ENCODE measurements at regions not wholly inside any gene's neighbourhood (a gene's known extent, or its start where the extent isn't known, plus 50 kb on each side); places are given as distances from the start of the nearest gene placed in this dataset.
"Not testable (repeated sequence)": the region's sequence is repeated elsewhere in the genome, so short reads cannot be mapped to it uniquely, and the experiment has no call there.

- TF ChIP-seq POLR2A (IDR thresholded peaks at IDR 0.05) (no peak), CTCF (IDR thresholded peaks at IDR 0.05) (no peak)
- Histone ChIP-seq H3K36me3 (replicated peaks in 1 of 2; ENCODE audit: insufficient read depth in 1 of 2, low read depth in 2 of 2) (no peaks in the 10 kb centered on the region), H3K4me1 (no peaks in the 10 kb centered on the region), H3K27me3 (no peaks in the 10 kb centered on the region), H3K27ac (no peak overlapping the region), H3K4me3 (no peak overlapping the region), H3K9me3 (no peaks in the 10 kb centered on the region)
- intact Hi-C loops (cut with DNase I): no loop called here
- no peak for ATAC-seq
- no peak for DNase-seq
- 61 to 78% methylated on average over 1 of the region's 1 CpG for WGBS, 2 donors
Observed at GRCh38 chrX:65331371-65331770, 203.2 kb downstream of the LAS1L start.

GRCh38 chrX:65300104-65300809, 234.3 kb downstream of the LAS1L start:
- 17 to 31% methylated on average over 6 to 7 of the region's 7 CpGs for WGBS, 2 donors
- no peak overlapping the region for H3K27ac ChIP-seq
- DNase-seq: no peak
- no peak overlapping the region for H3K4me3 ChIP-seq
- TF ChIP-seq POLR2A (IDR thresholded peaks at IDR 0.05): no peak
- TF ChIP-seq CTCF (IDR thresholded peaks at IDR 0.05): no peak
- ATAC-seq: no peak
- H3K4me1 ChIP-seq: no peaks in the 10 kb centered on the region
- H3K9me3 ChIP-seq: no peaks in the 10 kb centered on the region
- no peaks in the 10 kb centered on the region for H3K36me3 ChIP-seq (replicated peaks in 1 of 2; ENCODE audit: insufficient read depth in 1 of 2, low read depth in 2 of 2)
- H3K27me3 ChIP-seq: no peaks in the 10 kb centered on the region
- intact Hi-C loops (cut with DNase I): no loop called here

- WGBS, 2 donors: 80 to 91% methylated on average over 6 to 8 of the region's 8 CpGs
- H3K27me3 ChIP-seq; intact Hi-C loops (cut with DNase I): not testable (repeated sequence)
Observed at GRCh38 chrX:65282905-65283304, 251.7 kb downstream of the LAS1L start.

GRCh38 chrX:65273152-65273551, 261.4 kb downstream of the LAS1L start:
- H3K4me1 ChIP-seq: no peaks in the 10 kb centered on the region
- no peaks in the 10 kb centered on the region for H3K36me3 ChIP-seq (replicated peaks in 1 of 2; ENCODE audit: insufficient read depth in 1 of 2, low read depth in 2 of 2)
- TF ChIP-seq CTCF (IDR thresholded peaks at IDR 0.05) (no peak), POLR2A (IDR thresholded peaks at IDR 0.05) (no peak)
- intact Hi-C loops (cut with DNase I): no loop called here
- DNase-seq (no peak), ATAC-seq (no peak)
- H3K9me3 ChIP-seq: no peaks in the 10 kb centered on the region
- H3K27ac ChIP-seq: no peak overlapping the region
- H3K4me3 ChIP-seq: no peak overlapping the region
- H3K27me3 ChIP-seq: no peaks in the 10 kb centered on the region

More at GRCh38 chrX:65282905-65283304, 251.7 kb downstream of the LAS1L start:
- not testable (repeated sequence) for H3K36me3 ChIP-seq (replicated peaks in 1 of 2; ENCODE audit: insufficient read depth in 1 of 2, low read depth in 2 of 2); H3K27ac ChIP-seq; DNase-seq; H3K9me3 ChIP-seq; H3K4me1 ChIP-seq; ATAC-seq; H3K4me3 ChIP-seq

GRCh38 chrX:65266482-65266881, 268.1 kb downstream of the LAS1L start:
- no peaks in the 10 kb centered on the region for H3K9me3 ChIP-seq
- no peaks in the 10 kb centered on the region for H3K4me1 ChIP-seq
- intact Hi-C loops (cut with DNase I): no loop called here
- TF ChIP-seq POLR2A (IDR thresholded peaks at IDR 0.05) (no peak), CTCF (IDR thresholded peaks at IDR 0.05) (no peak)
- WGBS, 2 donors: 59 to 79% methylated on average over 2 of the region's 2 CpGs
- DNase-seq (no peak), ATAC-seq (no peak)
- no peak overlapping the region for H3K4me3 ChIP-seq
- no peaks in the 10 kb centered on the region for H3K36me3 ChIP-seq (replicated peaks in 1 of 2; ENCODE audit: insufficient read depth in 1 of 2, low read depth in 2 of 2)
- no peaks in the 10 kb centered on the region for H3K27me3 ChIP-seq
- H3K27ac ChIP-seq: no peak overlapping the region

Data from body of pancreas (tissue), 4 donors.